Subcutaneous abdominal adipose tissue (tissue), 5 donors: ENCODE measurements at regions not wholly inside any gene's neighbourhood (a gene's known extent, or its start where the extent isn't known, plus 50 kb on each side); places are given as distances from the start of the nearest gene placed in this dataset.
"Not testable (repeated sequence)": the region's sequence is repeated elsewhere in the genome, so short reads cannot be mapped to it uniquely, and the experiment has no call there.

Source experiments
- H3K27ac ChIP-seq: one replicate; pipeline ENCODE4 v1.7.0; 2013; ENCODE audit warnings: low read depth, mild to moderate bottlenecking, inconsistent platforms, low read length, moderate library complexity
- H3K27me3 ChIP-seq, 5 donors: one replicate each; pipeline ENCODE4 v1.7.0; 2013; ENCODE audit warnings: low read length in 5 of 5, inconsistent platforms in 1 of 5; ENCODE audit not compliant: control insufficient read depth in 5 of 5, insufficient read depth in 4 of 5
- H3K36me3 ChIP-seq, 5 donors: one replicate each; pipeline ENCODE4 v1.7.0; 2013; ENCODE audit warnings: low read length in 5 of 5; ENCODE audit not compliant: control insufficient read depth in 5 of 5, insufficient read depth in 5 of 5
- H3K4me1 ChIP-seq, 5 donors: one replicate each; pipeline ENCODE4 v1.7.0; 2013; ENCODE audit warnings: low read length in 5 of 5, mild to moderate bottlenecking in 3 of 5, moderate library complexity in 1 of 5; ENCODE audit not compliant: control insufficient read depth in 5 of 5, insufficient read depth in 5 of 5
- H3K4me3 ChIP-seq, 5 donors: one replicate each; pipeline ENCODE4 v1.7.0; 2013; ENCODE audit warnings: low read length in 5 of 5, low read depth in 1 of 5
- H3K9ac ChIP-seq, 5 donors: one replicate each; pipeline ENCODE4 v1.7.0; 2013; ENCODE audit warnings: low read length in 5 of 5, mild to moderate bottlenecking in 4 of 5, moderate library complexity in 3 of 5
- H3K9me3 ChIP-seq, 5 donors: one replicate each; pipeline ENCODE4 v1.7.0; 2013; ENCODE audit warnings: low read length in 5 of 5; ENCODE audit not compliant: control insufficient read depth in 5 of 5
- donor health status: healthy.
- donor health status: healthy.
- donor health status: healthy.
- donor health status: healthy.
- donor health status: healthy.

- not testable (repeated sequence) for H3K9me3 ChIP-seq, H3K27me3 ChIP-seq, H3K4me1 ChIP-seq, H3K9ac ChIP-seq, H3K27ac ChIP-seq, H3K36me3 ChIP-seq, H3K4me3 ChIP-seq
These were observed 171.0 kb upstream of the CCNH start for GRCh38 chr5:87583704-87584103.

GRCh38 chr5:87582149-87582548 is 169.4 kb upstream of the CCNH start:
- H3K4me1 ChIP-seq: no peaks in the 10 kb centered on the region
- no peak overlapping the region for H3K27ac ChIP-seq
- no peaks in the 10 kb centered on the region for H3K27me3 ChIP-seq
- H3K4me3 ChIP-seq: no peak overlapping the region
- no peak overlapping the region for H3K9ac ChIP-seq
- no peaks in the 10 kb centered on the region for H3K36me3 ChIP-seq
- no peaks in the 10 kb centered on the region for H3K9me3 ChIP-seq

- H3K9ac ChIP-seq: no peak overlapping the region
- no peaks in the 10 kb centered on the region for H3K36me3 ChIP-seq
- no peak overlapping the region for H3K4me3 ChIP-seq
- H3K9me3 ChIP-seq: no peaks in the 10 kb centered on the region
- H3K27ac ChIP-seq: no peak overlapping the region
- no peaks in the 10 kb centered on the region for H3K4me1 ChIP-seq
- no peaks in the 10 kb centered on the region for H3K27me3 ChIP-seq
These were observed 168.9 kb upstream of the CCNH start for GRCh38 chr5:87581661-87582060.

- Histone ChIP-seq H3K36me3 (no peaks in the 10 kb centered on the region), H3K4me3 (no peak overlapping the region), H3K27ac (no peak overlapping the region), H3K9ac (no peak overlapping the region), H3K27me3 (no peaks in the 10 kb centered on the region), H3K9me3 (no peaks in the 10 kb centered on the region), H3K4me1 (no peaks in the 10 kb centered on the region)
These were observed 166.9 kb upstream of the CCNH start for GRCh38 chr5:87579678-87580077.

- no peaks in the 10 kb centered on the region for H3K4me1 ChIP-seq
- H3K9me3 ChIP-seq: no peaks in the 10 kb centered on the region
- no peak overlapping the region for H3K4me3 ChIP-seq
- H3K36me3 ChIP-seq: no peaks in the 10 kb centered on the region
- H3K9ac ChIP-seq: no peak overlapping the region
- H3K27ac ChIP-seq: no peak overlapping the region
- H3K27me3 ChIP-seq: no peaks in the 10 kb centered on the region
These were observed 164.1 kb upstream of the CCNH start for GRCh38 chr5:87576867-87577266.

- not testable (repeated sequence) for H3K4me3 ChIP-seq, H3K36me3 ChIP-seq, H3K9me3 ChIP-seq, H3K9ac ChIP-seq, H3K27ac ChIP-seq, H3K27me3 ChIP-seq, H3K4me1 ChIP-seq
These were observed 163.6 kb upstream of the CCNH start for GRCh38 chr5:87576306-87576705.

GRCh38 chr5:87574106-87574505 is 161.4 kb upstream of the CCNH start:
- Histone ChIP-seq H3K9me3 (no peaks in the 10 kb centered on the region), H3K4me1 (no peaks in the 10 kb centered on the region), H3K27ac (no peak overlapping the region), H3K36me3 (no peaks in the 10 kb centered on the region), H3K9ac (no peak overlapping the region), H3K4me3 (no peak overlapping the region), H3K27me3 (no peaks in the 10 kb centered on the region)

GRCh38 chr5:87572611-87573010 is 159.9 kb upstream of the CCNH start:
- H3K9ac ChIP-seq: no peak overlapping the region
- no peaks in the 10 kb centered on the region for H3K36me3 ChIP-seq
- H3K4me3 ChIP-seq: no peak overlapping the region
- no peaks in the 10 kb centered on the region for H3K4me1 ChIP-seq
- H3K27me3 ChIP-seq: no peaks in the 10 kb centered on the region
- H3K27ac ChIP-seq: no peak overlapping the region
- H3K9me3 ChIP-seq: no peaks in the 10 kb centered on the region

GRCh38 chr5:87572090-87572489 is 159.4 kb upstream of the CCNH start:
- Histone ChIP-seq H3K27ac (no peak overlapping the region), H3K36me3 (no peaks in the 10 kb centered on the region), H3K9me3 (no peaks in the 10 kb centered on the region), H3K27me3 (no peaks in the 10 kb centered on the region), H3K4me1 (no peaks in the 10 kb centered on the region), H3K4me3 (no peak overlapping the region), H3K9ac (no peak overlapping the region)

GRCh38 chr5:87570366-87570765 is 157.6 kb upstream of the CCNH start:
- H3K9me3 ChIP-seq: no peaks in the 10 kb centered on the region
- H3K4me3 ChIP-seq: no peak overlapping the region
- no peak overlapping the region for H3K9ac ChIP-seq
- H3K27ac ChIP-seq: no peak overlapping the region
- H3K36me3 ChIP-seq: no peaks in the 10 kb centered on the region
- no peaks in the 10 kb centered on the region for H3K27me3 ChIP-seq
- no peaks in the 10 kb centered on the region for H3K4me1 ChIP-seq

- H3K4me3 ChIP-seq: no peak overlapping the region
- H3K36me3 ChIP-seq: no peaks in the 10 kb centered on the region
- no peak overlapping the region for H3K9ac ChIP-seq
- H3K9me3 ChIP-seq: no peaks in the 10 kb centered on the region
- H3K27me3 ChIP-seq: no peaks in the 10 kb centered on the region
- no peaks in the 10 kb centered on the region for H3K4me1 ChIP-seq
- no peak overlapping the region for H3K27ac ChIP-seq
These were observed 149.3 kb upstream of the CCNH start for GRCh38 chr5:87562068-87562467.
